ENCODE measurements at regions not wholly inside any gene's neighbourhood (a gene's known extent, or its start where the extent isn't known, plus 50 kb on each side); places are given as distances from the start of the nearest gene placed in this dataset.

GRCh38 chr2:221874444-221874843 is 302.3 kb upstream of the EPHA4 start:
- TF ChIP-seq POLR2A (IDR thresholded peaks at IDR 0.05) = no peak
- no peak for TF ChIP-seq CTCF (IDR thresholded peaks at IDR 0.05)
